NT2/D1 (cell line): ENCODE measurements at regions not wholly inside any gene's neighbourhood (a gene's known extent, or its start where the extent isn't known, plus 50 kb on each side); places are given as distances from the start of the nearest gene placed in this dataset.
A peak's percentile ranks its signal among the peaks of the same experiment; 100 is the strongest.

Experiments used
- DNase-seq: peaks from one replicate; pipeline ENCODE4 v3.0.0-alpha.2; 2011; ENCODE audit warnings: low read depth, low spot score
- H3K27me3 ChIP-seq: 2 replicates; pipeline ENCODE4 v1.6.0; 2011; ENCODE audit warnings: mild to moderate bottlenecking; ENCODE audit not compliant: insufficient read length, insufficient read depth
- H3K36me3 ChIP-seq: 2 replicates; pipeline ENCODE4 v1.6.1; 2011; ENCODE audit warnings: mild to moderate bottlenecking, low read length, mixed read lengths; ENCODE audit not compliant: insufficient read depth, insufficient read length
- H3K4me1 ChIP-seq: 2 replicates; pipeline ENCODE4 v1.5.1; 2011; ENCODE audit not compliant: insufficient read depth, insufficient read length
- H3K4me3 ChIP-seq: 2 replicates; pipeline ENCODE4 v1.5.1; 2011; ENCODE audit warnings: low read depth; ENCODE audit not compliant: insufficient read length
- H3K9ac ChIP-seq: 2 replicates; pipeline ENCODE4 v1.6.0; 2011; ENCODE audit warnings: low read depth; ENCODE audit not compliant: insufficient read length
- H3K9me3 ChIP-seq: 2 replicates; pipeline ENCODE4 v1.5.1; 2011; ENCODE audit warnings: mild to moderate bottlenecking, low read length; ENCODE audit not compliant: insufficient read depth
- SUZ12 ChIP-seq: IDR thresholded peaks from 2 replicates; pipeline ENCODE4 v1.6.1; 2011; ENCODE audit not compliant: insufficient read length, insufficient read depth; ENCODE audit errors: extremely low read depth
- YY1 ChIP-seq: IDR thresholded peaks from 2 replicates; pipeline ENCODE4 v1.6.1; 2011; ENCODE audit not compliant: insufficient read length, insufficient read depth
- ZNF274 ChIP-seq: IDR thresholded peaks from 2 replicates; pipeline ENCODE4 v1.6.1; 2011; ENCODE audit warnings: mild to moderate bottlenecking, low read depth, low read length

DNA sequence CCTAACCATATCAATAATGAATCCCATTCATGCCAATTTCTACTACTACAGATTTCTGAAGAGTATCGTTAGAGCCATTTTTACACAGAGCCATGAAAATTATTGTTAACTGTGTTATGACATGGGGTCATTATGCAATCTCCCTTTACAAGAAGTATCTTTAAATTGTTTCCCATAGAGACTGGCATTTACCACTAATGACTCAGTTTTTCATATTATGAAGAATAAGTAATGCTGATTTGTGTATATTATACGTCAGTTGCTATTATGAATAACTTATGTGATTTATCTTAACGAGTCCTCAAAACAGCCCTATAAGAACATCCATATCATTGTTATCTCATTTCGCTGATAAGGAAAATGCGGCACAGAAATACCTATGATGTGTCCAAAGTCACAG, 173.8 kb downstream of the KCNJ2 start:
- H3K4me1 ChIP-seq = no peaks in the 10 kb centered on the region
- DNase-seq = no peak
- H3K9me3 ChIP-seq = no peaks in the 10 kb centered on the region
- H3K9ac ChIP-seq = no peak overlapping the region
- TF ChIP-seq SUZ12 (no peak), ZNF274 (no peak), YY1 (no peak)
- no peak overlapping the region for H3K4me3 ChIP-seq
- no peaks in the 10 kb centered on the region for H3K27me3 ChIP-seq
- H3K36me3 ChIP-seq = no peaks in the 10 kb centered on the region

DNA sequence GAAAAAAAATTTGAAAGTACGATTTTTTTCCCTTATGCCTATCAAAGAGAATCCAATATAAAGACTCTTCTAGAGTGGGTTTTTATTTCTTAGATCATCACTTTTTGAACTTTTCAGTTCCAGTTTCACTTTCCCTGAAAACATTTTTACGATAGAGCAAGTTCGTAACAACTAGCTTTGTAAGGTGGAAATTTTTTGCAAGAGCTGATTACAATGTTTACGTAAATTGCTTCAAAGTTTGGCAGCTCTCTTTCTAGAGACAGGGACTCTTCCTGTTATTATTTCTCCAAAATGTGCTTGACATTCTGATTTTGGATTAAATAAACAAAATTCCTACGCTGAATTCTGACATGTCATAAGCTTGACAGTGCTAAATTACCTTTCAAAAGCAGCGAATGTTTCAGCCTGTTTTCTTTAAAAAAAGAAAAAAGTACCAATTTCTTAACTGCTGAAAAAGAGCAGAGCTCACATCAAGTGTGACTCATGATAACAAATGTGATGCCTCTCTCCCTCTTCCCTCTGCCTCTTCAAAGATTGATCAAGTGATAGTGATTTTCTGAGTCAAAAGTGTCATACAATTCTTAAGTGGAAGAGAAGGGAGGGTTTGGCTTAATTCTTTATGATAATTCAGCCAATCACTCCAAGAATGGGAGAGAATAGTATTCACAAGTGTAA, 175.2 kb downstream of the KCNJ2 start:
- Histone ChIP-seq H3K9me3 (no peaks in the 10 kb centered on the region), H3K27me3 (no peaks in the 10 kb centered on the region), H3K4me3 (no peak overlapping the region), H3K36me3 (no peaks in the 10 kb centered on the region), H3K9ac (no peak overlapping the region), H3K4me1 (no peaks in the 10 kb centered on the region)
- no peak for DNase-seq
- no peak for TF ChIP-seq YY1
- TF ChIP-seq ZNF274 = no peak
- no peak for TF ChIP-seq SUZ12

DNA sequence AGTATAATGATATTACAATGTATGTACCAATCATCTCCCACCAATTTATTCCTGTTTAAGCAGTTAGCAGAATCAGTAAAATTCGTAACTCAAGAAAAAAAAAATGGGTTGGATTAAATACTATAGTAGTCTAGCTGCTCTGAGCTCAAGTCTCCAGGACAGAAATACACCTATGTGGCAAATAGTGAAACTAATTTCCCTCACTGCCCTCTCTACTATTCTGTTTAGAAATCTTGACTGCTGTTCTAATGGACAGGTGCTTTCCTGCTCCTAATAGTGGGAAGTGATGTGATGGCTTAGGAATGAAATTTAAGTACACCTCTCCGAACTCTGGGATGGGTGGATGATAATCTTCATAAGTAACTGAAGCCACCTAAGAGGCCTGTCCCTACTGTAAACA, 175.7 kb downstream of the KCNJ2 start:
- Histone ChIP-seq H3K4me1 (no peaks in the 10 kb centered on the region), H3K36me3 (no peaks in the 10 kb centered on the region), H3K4me3 (no peak overlapping the region), H3K9me3 (no peaks in the 10 kb centered on the region), H3K27me3 (no peaks in the 10 kb centered on the region), H3K9ac (no peak overlapping the region)
- TF ChIP-seq SUZ12 = no peak
- no peak for TF ChIP-seq YY1
- no peak for TF ChIP-seq ZNF274
- DNase-seq = no peak

DNA sequence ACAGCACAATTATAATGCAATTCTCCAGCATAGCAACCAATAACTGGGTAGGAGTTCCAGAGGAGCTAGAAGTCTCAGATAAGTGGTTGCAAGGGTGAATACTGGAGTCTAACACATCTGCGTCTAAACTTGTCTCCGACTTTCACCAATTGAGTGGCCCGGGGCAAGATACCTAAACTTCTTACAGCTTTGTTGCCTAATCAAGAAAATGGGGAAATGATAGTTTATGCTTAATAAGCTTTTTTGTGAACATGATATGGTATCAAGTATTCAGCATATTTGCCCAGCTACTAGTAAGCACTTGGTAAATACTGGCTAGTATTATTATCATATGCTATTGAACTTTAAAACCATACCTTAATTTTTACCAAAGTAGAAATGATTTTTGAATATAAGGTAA, 183.5 kb downstream of the KCNJ2 start:
- TF ChIP-seq YY1 = no peak
- no peak for TF ChIP-seq ZNF274
- TF ChIP-seq SUZ12 = no peak
- Histone ChIP-seq H3K4me3 (no peak overlapping the region), H3K9ac (no peak overlapping the region), H3K36me3 (no peaks in the 10 kb centered on the region), H3K9me3 (no peaks in the 10 kb centered on the region), H3K4me1 (no peaks in the 10 kb centered on the region), H3K27me3 (no peaks in the 10 kb centered on the region)
- DNase-seq = no peak

DNA sequence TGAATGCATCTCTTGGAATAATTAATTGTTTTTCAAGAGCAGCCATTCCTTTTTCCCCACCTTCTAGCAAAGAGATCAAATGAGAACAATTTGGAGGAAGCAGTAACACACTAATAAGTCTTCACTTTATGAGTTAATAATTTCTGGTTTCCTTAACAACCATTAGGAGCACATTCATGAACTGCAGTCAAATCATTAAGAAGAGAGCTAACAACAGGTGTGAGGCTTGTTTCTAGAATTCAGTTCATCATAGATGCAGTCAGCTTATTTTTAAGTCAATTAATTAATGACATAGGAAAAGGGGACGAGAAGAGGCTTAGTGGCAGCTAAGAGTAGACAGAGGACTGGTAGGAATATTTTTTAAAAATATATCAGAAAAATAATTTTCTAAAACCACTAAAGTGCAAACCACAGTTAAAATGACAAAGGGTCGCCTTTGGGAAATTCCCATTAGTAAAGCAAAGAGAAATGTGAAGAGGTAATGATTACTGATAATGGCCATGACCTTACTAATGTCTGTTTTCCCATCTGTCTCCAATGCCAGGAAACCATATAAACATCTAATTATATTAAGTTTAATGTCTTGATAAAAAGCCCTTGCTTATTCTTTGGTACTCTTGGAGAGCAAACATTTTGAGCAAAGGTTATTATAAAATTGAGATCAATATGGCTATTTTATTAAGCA, 184.2 kb downstream of the KCNJ2 start:
- Histone ChIP-seq H3K4me3 (no peak overlapping the region), H3K36me3 (no peaks in the 10 kb centered on the region), H3K9me3 (no peaks in the 10 kb centered on the region), H3K27me3 (no peaks in the 10 kb centered on the region), H3K4me1 (no peaks in the 10 kb centered on the region), H3K9ac (no peak overlapping the region)
- TF ChIP-seq ZNF274 = no peak
- no peak for TF ChIP-seq SUZ12
- no peak for TF ChIP-seq YY1
- no peak for DNase-seq

DNA sequence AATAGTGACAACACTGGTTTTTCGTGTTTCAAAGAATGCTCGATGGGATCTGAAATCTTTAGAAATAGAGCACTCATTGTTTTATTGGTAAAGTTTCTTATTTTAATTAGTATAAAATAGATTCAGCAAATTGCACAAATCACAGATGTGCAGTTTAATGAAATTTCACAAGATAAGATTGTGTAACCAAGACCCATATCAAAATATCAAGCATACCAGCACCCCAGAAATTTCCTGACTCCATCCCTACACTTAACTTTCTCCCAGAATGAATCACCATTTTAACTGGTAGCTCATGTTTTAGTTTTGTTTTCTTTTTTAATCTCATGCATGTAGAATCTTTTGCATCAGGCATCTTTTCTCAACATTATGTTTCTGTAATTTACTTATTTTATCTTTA, 185.9 kb downstream of the KCNJ2 start:
- Histone ChIP-seq H3K9me3 (no peaks in the 10 kb centered on the region), H3K4me3 (no peak overlapping the region), H3K36me3 (no peaks in the 10 kb centered on the region), H3K4me1 (no peaks in the 10 kb centered on the region), H3K9ac (no peak overlapping the region), H3K27me3 (no peaks in the 10 kb centered on the region)
- no peak for DNase-seq
- no peak for TF ChIP-seq YY1

DNA sequence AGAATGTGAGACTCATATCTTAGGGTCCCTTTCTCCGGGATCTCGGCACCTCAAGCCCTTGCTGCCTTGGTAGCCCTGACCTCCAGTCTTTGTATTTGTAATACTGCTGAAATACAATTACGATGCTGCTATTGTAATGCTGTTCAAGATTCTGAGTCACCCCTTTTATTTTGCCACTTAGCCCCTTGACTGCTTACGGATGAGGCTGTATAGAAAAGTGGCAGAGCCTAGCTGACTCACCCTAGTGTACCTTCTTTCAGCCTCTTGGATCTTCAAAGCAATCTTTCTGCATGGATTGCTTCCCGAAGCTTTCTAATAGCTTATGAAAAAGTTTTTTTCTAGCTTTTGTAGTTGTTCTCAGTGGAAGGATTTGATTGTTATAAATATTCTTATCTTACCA, 187.9 kb downstream of the KCNJ2 start:
- H3K27me3 ChIP-seq = no peaks in the 10 kb centered on the region
- no peaks in the 10 kb centered on the region for H3K9me3 ChIP-seq
- peak; percentile 15 for DNase-seq
- H3K4me1 ChIP-seq = no peaks in the 10 kb centered on the region
- H3K9ac ChIP-seq = no peak overlapping the region
- TF ChIP-seq SUZ12 = no peak
- TF ChIP-seq YY1 = no peak
- no peak for TF ChIP-seq ZNF274
- H3K36me3 ChIP-seq = no peaks in the 10 kb centered on the region
- no peak overlapping the region for H3K4me3 ChIP-seq
